ENCODE measurements at regions not wholly inside any gene's neighbourhood (a gene's known extent, or its start where the extent isn't known, plus 50 kb on each side); places are given as distances from the start of the nearest gene placed in this dataset.

DNA sequence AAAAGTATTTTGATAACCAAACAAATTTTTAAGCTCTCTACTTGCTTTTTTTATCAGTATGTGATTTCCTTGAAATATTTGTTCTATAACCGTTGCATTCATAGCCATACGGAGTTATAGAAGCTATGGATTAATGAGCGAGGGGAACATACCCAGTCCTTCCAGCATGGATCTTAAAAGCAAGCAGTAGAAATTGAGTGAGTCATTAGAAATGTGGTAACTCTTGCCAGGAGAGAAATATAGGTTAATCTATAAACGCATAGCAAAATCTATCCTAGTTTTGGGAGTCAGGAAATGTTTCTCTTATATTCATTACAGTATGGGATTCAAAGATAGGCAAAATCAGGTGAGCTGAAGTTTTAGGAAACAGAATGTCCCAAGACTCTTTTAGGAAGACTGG lies 507.4 kb downstream of the DACH1 start (continued):
- no peak for TF ChIP-seq MTF2 (CRISPR knock-in tag; IDR thresholded peaks at IDR 0.05; ENCODE audit: borderline replicate concordance)
- TF ChIP-seq, protein P1, sequence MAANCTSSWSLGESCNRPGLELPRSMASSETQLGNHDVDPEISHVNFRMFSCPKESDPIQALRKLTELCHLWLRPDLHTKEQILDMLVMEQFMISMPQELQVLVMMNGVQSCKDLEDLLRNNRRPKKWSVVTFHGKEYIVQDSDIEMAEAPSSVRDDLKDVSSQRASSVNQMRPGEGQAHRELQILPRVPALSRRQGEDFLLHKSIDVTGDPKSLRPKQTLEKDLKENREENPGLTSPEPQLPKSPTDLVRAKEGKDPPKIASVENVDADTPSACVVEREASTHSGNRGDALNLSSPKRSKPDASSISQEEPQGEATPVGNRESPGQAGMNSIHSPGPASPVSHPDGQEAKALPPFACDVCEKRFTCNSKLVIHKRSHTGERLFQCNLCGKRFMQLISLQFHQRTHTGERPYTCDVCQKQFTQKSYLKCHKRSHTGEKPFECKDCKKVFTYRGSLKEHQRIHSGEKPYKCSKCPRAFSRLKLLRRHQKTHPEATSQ (CRISPR knock-in tag; IDR thresholded peaks at IDR 0.05; ENCODE audit: borderline replicate concordance): no peak

DNA sequence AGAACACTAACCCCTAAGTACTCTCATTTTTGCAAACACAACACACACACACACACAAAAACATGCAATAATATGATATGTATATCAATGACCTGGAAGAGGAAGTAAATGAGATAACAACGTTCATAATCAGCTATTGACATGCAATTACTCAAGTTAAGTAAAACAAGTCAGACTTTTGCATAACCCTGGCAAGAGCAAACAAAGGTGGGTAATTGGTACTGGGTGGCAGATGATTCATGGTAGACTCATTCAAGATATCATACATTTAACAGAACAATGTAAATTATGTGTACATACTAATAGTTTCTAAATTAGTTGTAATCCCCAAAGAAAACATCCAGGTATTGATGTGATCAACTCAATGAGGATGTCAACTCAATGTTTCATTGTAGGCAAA lies 508.8 kb downstream of the DACH1 start:
- intact Hi-C loops (cut with micrococcal nuclease; ENCODE audit: unreplicated experiment) (no loop called here), in situ Hi-C loops (cut with HindIII; ENCODE audit: extremely low pct_ligation_motif_present, low pct_unique_long_range_greater_than_20kb) (no loop called here)
- ChIA-PET POLR2A (no interaction called here), CTCF (ENCODE audit: low intra/inter-chr PET ratio, low total read pairs) (no interaction called here)
- no peak for FAIRE-seq
- no peak for DNase-seq (ENCODE audit: low spot score)
- ATAC-seq: no peak
- H3K4me3 ChIP-seq (replicated peaks in 1 of 3; ENCODE audit: insufficient read depth in 1 of 3, low read depth in 2 of 3, low read length in 3 of 3): no peak overlapping the region
- H3K27me3 ChIP-seq (ENCODE audit: control insufficient read depth in 1 of 2, insufficient read depth in 2 of 2, low read length in 2 of 2): no peaks in the 10 kb centered on the region
- no peaks in the 10 kb centered on the region for H3K4me1 ChIP-seq (ENCODE audit: insufficient read depth, low read length)
- H2AFZ ChIP-seq (ENCODE audit: low read length): no peak overlapping the region
- WGBS (ENCODE audit: low lambda C conversion rate): 0% methylated on average over 1 of the region's 1 CpG
- H3K27ac ChIP-seq (ENCODE audit: extremely low read length, insufficient read depth, low read length): no peak overlapping the region
- BruUV-seq (replicated peaks): no TSS peak
- H3K9ac ChIP-seq (ENCODE audit: insufficient read depth, low read depth, low read length): no peak overlapping the region
- H3K36me3 ChIP-seq (replicated peaks in 1 of 2; ENCODE audit: control insufficient read depth in 1 of 2, insufficient read depth in 2 of 2, low read length in 2 of 2): no peaks in the 10 kb centered on the region
- H3K4me2 ChIP-seq (ENCODE audit: low read depth, low read length): no peak overlapping the region
- TF ChIP-seq NR3C1 (CRISPR knock-in tag; IDR thresholded peaks at IDR 0.05): no peak
- TF ChIP-seq, protein P2, sequence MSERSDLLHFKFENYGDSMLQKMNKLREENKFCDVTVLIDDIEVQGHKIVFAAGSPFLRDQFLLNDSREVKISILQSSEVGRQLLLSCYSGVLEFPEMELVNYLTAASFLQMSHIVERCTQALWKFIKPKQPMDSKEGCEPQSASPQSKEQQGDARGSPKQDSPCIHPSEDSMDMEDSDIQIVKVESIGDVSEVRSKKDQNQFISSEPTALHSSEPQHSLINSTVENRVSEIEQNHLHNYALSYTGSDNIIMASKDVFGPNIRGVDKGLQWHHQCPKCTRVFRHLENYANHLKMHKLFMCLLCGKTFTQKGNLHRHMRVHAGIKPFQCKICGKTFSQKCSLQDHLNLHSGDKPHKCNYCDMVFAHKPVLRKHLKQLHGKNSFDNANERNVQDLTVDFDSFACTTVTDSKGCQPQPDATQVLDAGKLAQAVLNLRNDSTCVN (CRISPR knock-in tag; IDR thresholded peaks at IDR 0.05; ENCODE audit: borderline replicate concordance): no peak
- TF ChIP-seq, protein P3, sequence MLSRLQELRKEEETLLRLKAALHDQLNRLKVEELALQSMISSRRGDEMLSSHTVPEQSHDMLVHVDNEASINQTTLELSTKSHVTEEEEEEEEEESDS (CRISPR knock-in tag; IDR thresholded peaks at IDR 0.05; ENCODE audit: borderline replicate concordance): no peak
- TF ChIP-seq ZSCAN25 (CRISPR knock-in tag; IDR thresholded peaks at IDR 0.05): no peak
- H4K20me1 ChIP-seq (ENCODE audit: insufficient read depth, low read length): no peaks in the 10 kb centered on the region
- no peaks in the 10 kb centered on the region for H3K79me2 ChIP-seq (ENCODE audit: insufficient read depth, low read length)
- no peaks in the 10 kb centered on the region for H3K9me3 ChIP-seq (ENCODE audit: low read length)
